Fibroblast of skin of right biceps (primary cell): ENCODE measurements at regions not wholly inside any gene's neighbourhood (a gene's known extent, or its start where the extent isn't known, plus 50 kb on each side); places are given as distances from the start of the nearest gene placed in this dataset.

Experiments used
- DNase-seq: peaks from one replicate; pipeline ENCODE4 v3.0.0-alpha.2; 2013

DNA sequence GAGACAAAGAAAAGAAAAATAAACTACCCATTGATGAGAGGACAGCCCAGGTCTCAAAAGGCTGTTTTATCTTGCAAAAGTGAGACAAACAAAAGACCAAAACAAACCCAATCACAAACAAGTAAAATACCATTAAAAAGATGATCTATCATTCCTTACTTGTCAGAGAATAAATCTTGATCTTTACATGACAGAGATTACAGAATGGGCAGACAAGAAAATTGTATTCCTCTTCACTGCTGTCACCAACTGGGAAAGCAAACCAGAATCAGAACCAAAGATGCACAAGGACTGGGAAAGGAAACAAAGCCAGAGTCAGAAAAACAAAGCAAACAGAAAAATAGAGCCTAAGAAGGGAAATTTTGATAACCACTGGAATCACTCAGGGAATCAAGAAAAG, 444.0 kb upstream of the PDE3A start:
- DNase-seq: no peak

GRCh38 chr12:19925841-19926240, 442.5 kb upstream of the PDE3A start:
- DNase-seq: no peak

GRCh38 chr12:19926266-19926665, 442.1 kb upstream of the PDE3A start:
- DNase-seq: no peak

GRCh38 chr12:19927661-19928060, 440.7 kb upstream of the PDE3A start:
- DNase-seq: no peak

- no peak for DNase-seq
Observed at GRCh38 chr12:19932413-19932812, 435.9 kb upstream of the PDE3A start.

GRCh38 chr12:19933924-19934323, 434.4 kb upstream of the PDE3A start:
- DNase-seq: no peak

DNA sequence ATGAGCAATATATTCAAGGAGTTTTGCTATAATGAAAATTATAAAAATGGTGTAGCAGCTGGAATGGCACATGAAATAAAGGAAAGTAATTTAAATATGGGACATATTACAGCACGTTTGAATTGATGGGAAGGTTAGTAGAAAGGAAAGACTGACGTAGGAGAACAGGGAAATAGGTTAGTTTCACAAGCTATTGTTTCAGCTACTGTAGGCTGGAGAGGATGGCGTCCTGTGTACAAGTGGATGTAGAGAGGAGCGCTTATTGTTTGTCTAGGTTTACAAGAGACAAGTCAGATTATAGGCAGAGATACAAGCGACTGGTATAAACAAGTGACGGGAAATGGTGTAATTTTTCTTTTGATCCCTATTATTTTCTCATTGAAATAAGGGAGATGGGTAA, 431.2 kb upstream of the PDE3A start:
- no peak for DNase-seq

- DNase-seq: no peak
Observed at GRCh38 chr12:19938031-19938430, 430.3 kb upstream of the PDE3A start.

DNA sequence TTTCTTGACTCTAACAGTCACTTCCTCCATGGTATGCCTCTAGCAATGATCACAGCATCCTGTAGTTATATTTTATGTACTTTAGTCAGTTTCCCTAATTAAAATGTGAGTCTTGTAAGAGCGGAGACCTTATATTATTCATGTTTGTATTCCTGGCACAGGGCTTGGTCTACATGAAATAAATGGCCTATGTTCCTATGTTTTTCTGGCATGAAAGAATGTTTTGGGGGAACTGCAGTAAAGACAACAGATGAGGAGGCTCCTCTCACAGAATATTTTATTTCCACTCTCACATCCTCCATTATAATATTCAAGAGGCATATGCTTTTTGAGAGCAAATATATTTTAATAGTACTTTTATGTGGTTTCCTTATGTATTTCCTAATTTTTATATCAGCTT, 429.8 kb upstream of the PDE3A start:
- DNase-seq: no peak

DNA sequence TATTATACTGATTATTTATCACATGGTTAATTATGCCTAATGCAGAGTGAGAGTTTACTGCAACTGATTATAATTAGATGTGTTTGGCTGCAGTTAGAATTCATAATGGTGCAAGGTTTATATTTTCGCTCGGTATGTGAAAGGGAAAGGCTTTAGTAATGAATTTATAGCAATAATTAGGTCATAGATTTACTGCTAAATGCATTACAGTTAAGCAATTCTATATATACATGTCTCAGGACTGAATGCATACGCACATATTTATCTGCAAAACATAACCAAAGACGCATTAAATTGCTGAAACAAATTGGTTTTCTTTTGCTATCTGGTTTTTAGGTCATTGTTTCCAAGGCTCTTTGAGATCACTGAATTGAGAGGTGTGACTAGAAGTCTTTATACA, 428.1 kb upstream of the PDE3A start:
- DNase-seq: no peak

- DNase-seq: no peak
Observed at GRCh38 chr12:19941096-19941495, 427.2 kb upstream of the PDE3A start.

GRCh38 chr12:19945559-19946435, 422.5 kb upstream of the PDE3A start:
- DNase-seq: peak; percentile 64

- peak; percentile 97 for DNase-seq
Observed at GRCh38 chr12:19946550-19946949, 421.8 kb upstream of the PDE3A start.

GRCh38 chr12:19947344-19947743, 421.0 kb upstream of the PDE3A start:
- no peak for DNase-seq

- no peak for DNase-seq
Observed at GRCh38 chr12:19951664-19952063, 416.7 kb upstream of the PDE3A start.

GRCh38 chr12:19953734-19954133, 414.6 kb upstream of the PDE3A start:
- no peak for DNase-seq

- DNase-seq: no peak
Observed at GRCh38 chr12:19954163-19954562, 414.2 kb upstream of the PDE3A start.

- peak; percentile 69 for DNase-seq
Observed at GRCh38 chr12:19957308-19958125, 410.8 kb upstream of the PDE3A start.

DNA sequence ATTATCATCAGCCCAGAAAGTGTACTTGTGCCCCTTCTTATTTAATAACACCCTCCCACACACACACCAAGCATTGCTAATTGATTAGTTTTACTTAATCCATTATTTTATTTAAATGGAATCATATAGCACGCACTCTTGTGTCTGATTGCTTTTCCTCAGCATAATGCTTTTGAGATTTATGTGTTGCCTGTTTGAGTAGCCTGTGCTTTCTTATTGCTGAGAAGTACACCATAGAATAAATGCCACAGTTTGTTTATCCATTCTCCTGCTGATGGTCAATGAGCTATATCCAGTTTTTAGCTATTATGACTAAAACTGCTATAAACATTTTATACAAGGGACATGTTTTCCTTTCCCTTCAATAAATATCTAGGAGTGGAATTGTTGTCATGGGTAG, 409.9 kb upstream of the PDE3A start:
- DNase-seq: no peak

DNA sequence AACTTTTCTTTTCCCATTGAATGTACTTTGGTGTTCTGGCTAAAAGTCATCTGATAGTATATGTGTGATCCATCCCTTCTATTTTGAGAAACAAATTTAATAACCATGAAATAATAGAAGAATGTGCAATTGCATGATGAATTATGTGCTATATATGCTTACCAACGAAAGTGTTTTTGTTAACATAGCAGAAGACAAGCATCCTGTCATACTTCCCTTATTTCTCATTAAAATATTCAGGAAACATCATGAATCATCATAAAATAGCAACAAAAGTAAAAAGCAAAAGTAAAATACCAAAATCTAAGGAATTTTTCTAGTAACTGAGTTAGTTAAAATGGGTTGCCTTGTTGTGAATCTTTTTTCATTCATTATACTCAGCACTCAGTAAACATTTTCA, 409.0 kb upstream of the PDE3A start:
- DNase-seq: peak; percentile 71

DNA sequence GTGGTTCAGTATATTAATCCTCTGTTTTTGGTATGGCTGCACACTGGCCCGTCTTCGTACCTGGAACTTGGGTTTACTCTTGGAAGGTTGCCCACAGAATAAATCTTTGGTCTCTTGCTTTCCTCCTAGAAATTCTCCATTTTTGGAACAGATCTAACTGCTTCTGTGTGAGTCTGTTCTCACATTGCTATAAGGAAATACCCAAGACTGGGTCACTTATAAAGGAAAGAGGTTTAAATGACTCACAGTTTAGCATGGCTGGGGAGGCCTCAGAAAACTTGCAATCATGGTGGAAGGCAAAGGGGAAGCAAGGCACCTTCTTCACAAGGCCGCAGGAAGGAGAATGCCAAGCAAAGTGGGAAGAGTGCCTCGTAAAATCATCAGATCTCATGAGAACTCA, 407.8 kb upstream of the PDE3A start:
- DNase-seq: no peak

- no peak for DNase-seq
Observed at GRCh38 chr12:19962192-19962591, 406.1 kb upstream of the PDE3A start.

GRCh38 chr12:19963972-19964371, 404.4 kb upstream of the PDE3A start:
- no peak for DNase-seq

- peak; percentile 71 for DNase-seq
Observed at GRCh38 chr12:19964549-19964948, 403.8 kb upstream of the PDE3A start.
